HL-60 (cell line): ENCODE measurements at regions not wholly inside any gene's neighbourhood (a gene's known extent, or its start where the extent isn't known, plus 50 kb on each side); places are given as distances from the start of the nearest gene placed in this dataset.
"Not testable (repeated sequence)": the region's sequence is repeated elsewhere in the genome, so short reads cannot be mapped to it uniquely, and the experiment has no call there.

Experiments
- REST ChIP-seq: IDR thresholded peaks from 2 replicates; pipeline ENCODE4 v1.6.1; 2012; ENCODE audit warnings: low read depth; ENCODE audit not compliant: insufficient replicate concordance
- SPI1 ChIP-seq: IDR thresholded peaks from 2 replicates; pipeline ENCODE4 v1.6.1; 2012; ENCODE audit warnings: low read depth, mild to moderate bottlenecking, borderline replicate concordance
- TF ChIP-seq, protein P1 (sequence below): IDR thresholded peaks from one replicate; pipeline ENCODE4 v1.5.1; 2011; ENCODE audit warnings: low read length, control low read depth, inconsistent platforms; ENCODE audit not compliant: insufficient read depth

- TF ChIP-seq, protein P1, sequence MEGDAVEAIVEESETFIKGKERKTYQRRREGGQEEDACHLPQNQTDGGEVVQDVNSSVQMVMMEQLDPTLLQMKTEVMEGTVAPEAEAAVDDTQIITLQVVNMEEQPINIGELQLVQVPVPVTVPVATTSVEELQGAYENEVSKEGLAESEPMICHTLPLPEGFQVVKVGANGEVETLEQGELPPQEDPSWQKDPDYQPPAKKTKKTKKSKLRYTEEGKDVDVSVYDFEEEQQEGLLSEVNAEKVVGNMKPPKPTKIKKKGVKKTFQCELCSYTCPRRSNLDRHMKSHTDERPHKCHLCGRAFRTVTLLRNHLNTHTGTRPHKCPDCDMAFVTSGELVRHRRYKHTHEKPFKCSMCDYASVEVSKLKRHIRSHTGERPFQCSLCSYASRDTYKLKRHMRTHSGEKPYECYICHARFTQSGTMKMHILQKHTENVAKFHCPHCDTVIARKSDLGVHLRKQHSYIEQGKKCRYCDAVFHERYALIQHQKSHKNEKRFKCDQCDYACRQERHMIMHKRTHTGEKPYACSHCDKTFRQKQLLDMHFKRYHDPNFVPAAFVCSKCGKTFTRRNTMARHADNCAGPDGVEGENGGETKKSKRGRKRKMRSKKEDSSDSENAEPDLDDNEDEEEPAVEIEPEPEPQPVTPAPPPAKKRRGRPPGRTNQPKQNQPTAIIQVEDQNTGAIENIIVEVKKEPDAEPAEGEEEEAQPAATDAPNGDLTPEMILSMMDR, result not testable (repeated sequence)
- not testable (repeated sequence) for TF ChIP-seq REST, SPI1
Measured at GRCh38 chrX:53818115-53818514, 131.6 kb upstream of the HUWE1 start.
